ENCODE measurements at regions not wholly inside any gene's neighbourhood (a gene's known extent, or its start where the extent isn't known, plus 50 kb on each side); places are given as distances from the start of the nearest gene placed in this dataset.

DNA sequence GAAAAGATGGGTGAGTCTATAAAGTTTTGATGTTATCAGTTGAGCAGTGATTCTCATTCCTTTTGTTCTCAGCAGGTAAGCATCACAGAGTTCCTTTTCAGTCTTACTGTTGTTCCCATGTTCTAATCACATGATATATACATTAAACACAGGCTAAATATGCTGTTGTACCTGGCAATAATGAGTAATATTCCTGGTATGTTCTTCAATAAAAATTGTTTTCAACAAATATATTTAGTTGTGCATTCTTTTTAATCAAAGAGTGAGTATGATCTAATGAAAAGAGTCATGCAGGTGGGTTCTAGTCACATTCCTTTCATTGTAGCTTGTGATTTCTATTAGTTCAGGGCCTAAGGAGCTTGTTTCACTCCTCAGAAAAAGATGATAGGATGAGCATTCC is 288.3 kb upstream of the NETO1 start:
- Mint-ChIP-seq H3K9me3 (ENCODE audit: unreplicated experiment) (no peaks in the 10 kb centered on the region), H3K4me1 (ENCODE audit: insufficient read depth, unreplicated experiment) (peaks cover 7% of the 10 kb centered on the region), H3K4me3 (ENCODE audit: unreplicated experiment) (no peak overlapping the region), H3K36me3 (ENCODE audit: insufficient read depth, unreplicated experiment) (no peaks in the 10 kb centered on the region), H3K27me3 (ENCODE audit: insufficient read depth, unreplicated experiment) (no peaks in the 10 kb centered on the region), H3K27ac (ENCODE audit: low read depth, unreplicated experiment) (no peak overlapping the region)
- DNase-seq (ENCODE audit: unreplicated experiment), result no peak
- POLR2A ChIA-PET, result no interaction called here
- TF ChIP-seq, protein P1, sequence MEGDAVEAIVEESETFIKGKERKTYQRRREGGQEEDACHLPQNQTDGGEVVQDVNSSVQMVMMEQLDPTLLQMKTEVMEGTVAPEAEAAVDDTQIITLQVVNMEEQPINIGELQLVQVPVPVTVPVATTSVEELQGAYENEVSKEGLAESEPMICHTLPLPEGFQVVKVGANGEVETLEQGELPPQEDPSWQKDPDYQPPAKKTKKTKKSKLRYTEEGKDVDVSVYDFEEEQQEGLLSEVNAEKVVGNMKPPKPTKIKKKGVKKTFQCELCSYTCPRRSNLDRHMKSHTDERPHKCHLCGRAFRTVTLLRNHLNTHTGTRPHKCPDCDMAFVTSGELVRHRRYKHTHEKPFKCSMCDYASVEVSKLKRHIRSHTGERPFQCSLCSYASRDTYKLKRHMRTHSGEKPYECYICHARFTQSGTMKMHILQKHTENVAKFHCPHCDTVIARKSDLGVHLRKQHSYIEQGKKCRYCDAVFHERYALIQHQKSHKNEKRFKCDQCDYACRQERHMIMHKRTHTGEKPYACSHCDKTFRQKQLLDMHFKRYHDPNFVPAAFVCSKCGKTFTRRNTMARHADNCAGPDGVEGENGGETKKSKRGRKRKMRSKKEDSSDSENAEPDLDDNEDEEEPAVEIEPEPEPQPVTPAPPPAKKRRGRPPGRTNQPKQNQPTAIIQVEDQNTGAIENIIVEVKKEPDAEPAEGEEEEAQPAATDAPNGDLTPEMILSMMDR (IDR thresholded peaks at IDR 0.05; ENCODE audit: unreplicated experiment), result no peak
- CTCF ChIA-PET, result interaction anchor here (0.7 kb wide), 2 partner anchors 220 to 307 kb away, joined by 3 read pairs; no protein-coding TSS in a partner anchor
- intact Hi-C loops (cut with micrococcal nuclease), result no loop called here
- BruUV-seq (replicated peaks), result no TSS peak

DNA sequence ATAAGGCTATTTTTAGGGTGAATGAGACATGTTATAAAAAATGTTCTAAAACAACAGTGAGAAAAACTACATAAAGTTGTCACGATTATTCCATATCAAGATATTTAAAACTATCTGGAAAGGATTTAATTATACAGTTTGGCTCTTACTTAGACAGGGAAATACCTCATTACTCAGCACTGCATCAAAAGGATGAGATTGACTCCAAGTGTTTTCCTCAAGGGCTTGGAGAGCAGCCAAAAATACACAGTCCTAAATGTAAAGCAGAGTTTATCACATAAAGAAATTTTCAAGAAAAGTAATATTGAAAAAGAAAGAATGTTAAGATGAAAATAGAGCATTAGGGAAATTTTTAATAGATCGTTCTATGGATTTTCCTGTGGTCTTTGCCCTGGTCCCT is 285.5 kb upstream of the NETO1 start:
- peak; percentile 50 for DNase-seq (ENCODE audit: unreplicated experiment)
- Mint-ChIP-seq H3K9me3 (ENCODE audit: unreplicated experiment) (peaks cover 6% of the 10 kb centered on the region), H3K36me3 (ENCODE audit: insufficient read depth, unreplicated experiment) (no peaks in the 10 kb centered on the region), H3K4me1 (ENCODE audit: insufficient read depth, unreplicated experiment) (peaks cover 7% of the 10 kb centered on the region), H3K4me3 (ENCODE audit: unreplicated experiment) (no peak overlapping the region), H3K27me3 (ENCODE audit: insufficient read depth, unreplicated experiment) (no peaks in the 10 kb centered on the region), H3K27ac (ENCODE audit: low read depth, unreplicated experiment) (no peak overlapping the region)
- CTCF ChIA-PET, result no interaction called here
- POLR2A ChIA-PET, result no interaction called here
- TF ChIP-seq, protein P1 (IDR thresholded peaks at IDR 0.05; ENCODE audit: unreplicated experiment), result no peak
- intact Hi-C loops (cut with micrococcal nuclease), result no loop called here
- no TSS peak for BruUV-seq (replicated peaks)

DNA sequence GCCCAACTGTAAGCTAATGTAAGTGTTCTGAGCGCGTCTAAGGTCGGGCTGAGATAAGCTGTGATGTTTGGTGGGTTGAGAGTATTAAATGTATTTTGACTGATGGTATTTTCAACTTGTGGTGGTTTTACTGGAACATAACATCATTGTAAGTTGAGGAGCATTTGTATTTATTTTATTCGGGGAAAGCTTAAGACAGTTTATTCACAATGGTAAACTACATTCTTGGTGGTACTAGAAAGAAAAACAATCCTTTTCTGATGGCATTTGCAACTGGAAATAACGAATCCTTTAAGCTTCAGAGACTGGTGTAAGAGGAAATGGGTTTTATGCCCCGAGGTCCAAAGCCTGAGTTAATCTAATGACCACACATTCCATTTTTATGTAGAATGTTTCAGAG is 283.3 kb upstream of the NETO1 start:
- CTCF ChIA-PET, result interaction anchor here (2.0 kb wide), 1 partner anchor 15 kb away, joined by 6 read pairs; no protein-coding TSS in a partner anchor
- no peak overlapping the region for H3K4me3 Mint-ChIP-seq (ENCODE audit: unreplicated experiment)
- TF ChIP-seq, protein P1 (IDR thresholded peaks at IDR 0.05; ENCODE audit: unreplicated experiment), result no peak
- BruUV-seq (replicated peaks), result no TSS peak
- DNase-seq (ENCODE audit: unreplicated experiment), result no peak
- peaks cover 5% of the 10 kb centered on the region for H3K4me1 Mint-ChIP-seq (ENCODE audit: insufficient read depth, unreplicated experiment)
- H3K9me3 Mint-ChIP-seq (ENCODE audit: unreplicated experiment), result peaks cover 7% of the 10 kb centered on the region
- intact Hi-C loops (cut with micrococcal nuclease), result no loop called here
- H3K27ac Mint-ChIP-seq (ENCODE audit: low read depth, unreplicated experiment), result no peak overlapping the region
- POLR2A ChIA-PET, result no interaction called here
- H3K36me3 Mint-ChIP-seq (ENCODE audit: insufficient read depth, unreplicated experiment), result no peaks in the 10 kb centered on the region
- no peaks in the 10 kb centered on the region for H3K27me3 Mint-ChIP-seq (ENCODE audit: insufficient read depth, unreplicated experiment)

DNA sequence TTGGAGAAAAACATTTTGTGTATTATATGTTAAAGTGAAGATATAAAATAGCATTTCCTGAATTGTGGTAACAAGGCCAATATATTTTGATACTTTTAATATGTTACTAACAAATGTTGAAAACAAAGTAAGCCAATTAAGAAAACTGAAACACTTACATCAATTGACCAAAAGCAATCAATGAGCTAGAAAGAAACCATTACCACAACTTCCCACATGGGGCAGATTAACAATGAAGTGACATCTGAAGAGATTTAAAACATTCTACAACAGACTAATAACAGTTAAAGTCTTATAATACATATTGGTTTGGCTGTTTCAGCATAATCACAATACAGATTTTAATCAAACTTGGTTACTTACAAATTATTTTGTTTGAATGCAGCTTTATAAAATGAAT is 282.4 kb upstream of the NETO1 start:
- CTCF ChIA-PET, result interaction anchor here (0.5 to 2.0 kb wide), 3 partner anchors 14 to 888 kb away, joined by 3 to 6 read pairs (median 3); no protein-coding TSS in a partner anchor
- Mint-ChIP-seq H3K4me1 (ENCODE audit: insufficient read depth, unreplicated experiment) (no peaks in the 10 kb centered on the region), H3K4me3 (ENCODE audit: unreplicated experiment) (no peak overlapping the region), H3K27ac (ENCODE audit: low read depth, unreplicated experiment) (no peak overlapping the region), H3K36me3 (ENCODE audit: insufficient read depth, unreplicated experiment) (no peaks in the 10 kb centered on the region), H3K9me3 (ENCODE audit: unreplicated experiment) (peaks cover 7% of the 10 kb centered on the region), H3K27me3 (ENCODE audit: insufficient read depth, unreplicated experiment) (no peaks in the 10 kb centered on the region)
- POLR2A ChIA-PET, result no interaction called here
- no TSS peak for BruUV-seq (replicated peaks)
- TF ChIP-seq, protein P1 (IDR thresholded peaks at IDR 0.05; ENCODE audit: unreplicated experiment), result no peak
- intact Hi-C loops (cut with micrococcal nuclease), result no loop called here
- DNase-seq (ENCODE audit: unreplicated experiment), result no peak

Measured in MCF 10A (cell line).